Keratinocyte (primary cell): ENCODE measurements at regions not wholly inside any gene's neighbourhood (a gene's known extent, or its start where the extent isn't known, plus 50 kb on each side); places are given as distances from the start of the nearest gene placed in this dataset.

Experiments
- DNase-seq: peaks from one replicate; pipeline ENCODE4 v3.0.0-alpha.2; 2011; ENCODE audit warnings: low read depth, missing footprints, low spot score
- FAIRE-seq: peaks from 2 replicates; lab custom pipeline; 2011; peaks lifted over from hg19 to GRCh38; lab: Jason Lieb, UNC
- H2AFZ ChIP-seq: 2 replicates; pipeline ENCODE4 v1.6.0; 2012; ENCODE audit warnings: low read length, control low read depth, inconsistent platforms; ENCODE audit not compliant: control insufficient read depth
- H3K27ac ChIP-seq: 2 replicates; pipeline ENCODE4 v1.5.1; 2011; ENCODE audit warnings: low read length; ENCODE audit not compliant: control insufficient read depth, insufficient read depth
- H3K27me3 ChIP-seq: 3 replicates; pipeline ENCODE4 v1.6.0; 2011; ENCODE audit warnings: low read length; ENCODE audit not compliant: control insufficient read depth, insufficient read depth; ENCODE audit errors: extremely low read depth
- H3K36me3 ChIP-seq, 2 experiments: 2 replicates in 1 of 2; 3 replicates in 1 of 2; pipeline ENCODE4 v1.5.1; 2011; ENCODE audit warnings: low read length in 2 of 2, mild to moderate bottlenecking in 1 of 2; ENCODE audit not compliant: control insufficient read depth in 2 of 2, insufficient read depth in 2 of 2; ENCODE audit errors: extremely low read depth in 1 of 2
- H3K4me1 ChIP-seq: 3 replicates; pipeline ENCODE4 v1.5.1; 2011; ENCODE audit warnings: low read length; ENCODE audit not compliant: control insufficient read depth, insufficient read depth; ENCODE audit errors: extremely low read depth
- H3K4me2 ChIP-seq: 3 replicates; pipeline ENCODE4 v1.6.0; 2011; ENCODE audit warnings: low read depth, low read length; ENCODE audit not compliant: control insufficient read depth, insufficient read depth; ENCODE audit errors: extremely low read depth
- H3K4me3 ChIP-seq, 3 experiments: fragments of 200-600 bp in 1 of 3; sonication (generic) in 1 of 3; 2 replicates in 2 of 3; 3 replicates in 1 of 3; pipeline ENCODE4 v1.5.1; 2011 to 2016; ENCODE audit warnings: low read length in 3 of 3, mild to moderate bottlenecking in 3 of 3, control low read depth in 2 of 3, inconsistent platforms in 1 of 3, low read depth in 1 of 3, mixed read lengths in 1 of 3, mixed run types in 1 of 3, moderate library complexity in 1 of 3; ENCODE audit not compliant: control insufficient read depth in 2 of 3, insufficient read depth in 2 of 3; ENCODE audit errors: extremely low read depth in 1 of 3
- H3K79me2 ChIP-seq: 2 replicates; pipeline ENCODE4 v1.6.0; 2012; ENCODE audit warnings: low read length; ENCODE audit not compliant: control insufficient read depth, insufficient read depth
- H3K9ac ChIP-seq: 3 replicates; pipeline ENCODE4 v1.6.0; 2011; ENCODE audit warnings: low read length; ENCODE audit not compliant: control insufficient read depth, insufficient read depth; ENCODE audit errors: extremely low read depth
- H3K9me1 ChIP-seq: 3 replicates; pipeline ENCODE4 v1.6.0; 2011; ENCODE audit warnings: low read length; ENCODE audit not compliant: control insufficient read depth, insufficient read depth; ENCODE audit errors: extremely low read depth
- H3K9me3 ChIP-seq: 2 replicates; pipeline ENCODE4 v1.5.1; 2012; ENCODE audit warnings: low read depth, low read length; ENCODE audit not compliant: control insufficient read depth
- H4K20me1 ChIP-seq: 3 replicates; pipeline ENCODE4 v1.6.0; 2011; ENCODE audit warnings: low read length; ENCODE audit not compliant: control insufficient read depth, insufficient read depth; ENCODE audit errors: extremely low read depth
- CTCF ChIP-seq, 3 experiments: IDR thresholded peaks in 1 of 3; conservative IDR thresholded peaks in 1 of 3; optimal IDR thresholded peaks in 1 of 3; 2 replicates in 2 of 3; 3 replicates in 1 of 3; pipeline versions ENCODE3 to v1.5.1; 2011; ENCODE audit warnings: low read length in 3 of 3, mild to moderate bottlenecking in 3 of 3, moderate library complexity in 2 of 3, control low read depth in 1 of 3, inconsistent platforms in 1 of 3; ENCODE audit not compliant: insufficient read depth in 2 of 3; ENCODE audit errors: extremely low read depth in 1 of 3
- EZH2 ChIP-seq: IDR thresholded peaks from one replicate; pipeline ENCODE4 v1.6.1; 2012; ENCODE audit warnings: inconsistent platforms, mild to moderate bottlenecking, low read length, moderate library complexity
- dilution Hi-C: fragments of 300-500 bp; cut with MboI; formaldehyde crosslinking; loops from one replicate; pipeline ENCODE4 v1.7.0; 2020; ENCODE audit warnings: low sequenced_read_pairs; ENCODE audit not compliant: extremely low pct_ligation_motif_present

DNA sequence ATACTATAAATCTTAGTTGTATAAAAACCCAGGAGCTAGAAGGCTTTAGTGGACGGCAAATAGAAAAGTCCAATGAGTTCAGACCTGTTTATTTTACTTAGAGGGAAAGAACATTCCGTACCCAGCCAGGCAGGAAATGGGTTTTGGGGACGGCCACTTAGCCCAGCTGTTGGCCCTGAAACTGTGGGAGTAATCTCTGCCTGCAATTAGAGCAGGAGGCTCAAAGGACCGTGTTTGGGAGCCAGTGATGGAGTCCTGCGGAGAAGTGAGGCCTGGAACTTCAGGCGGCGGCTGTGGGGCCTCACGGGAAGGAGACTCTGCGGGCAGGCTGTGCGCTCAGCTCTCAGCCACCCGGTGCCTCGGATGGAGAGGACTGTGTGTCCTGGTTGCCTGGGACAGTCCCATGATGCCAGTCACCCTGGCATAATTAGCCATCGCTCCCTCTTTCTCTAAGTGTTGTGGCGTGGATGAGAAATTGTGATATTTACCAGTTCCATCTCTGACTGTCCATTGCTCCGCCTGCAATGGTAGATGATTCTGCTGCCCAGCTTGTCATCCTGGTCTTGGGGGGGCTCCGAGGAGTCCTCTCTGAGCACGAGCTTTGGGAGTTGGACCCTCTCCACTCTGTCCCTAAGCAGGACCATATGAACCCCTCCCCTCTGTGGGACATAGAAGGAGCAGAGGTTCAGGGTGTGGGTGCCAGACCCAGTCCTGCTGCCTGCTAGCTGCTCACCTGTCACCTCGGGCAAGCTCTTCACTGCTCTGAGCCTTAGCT lies 530.3 kb downstream of the TBC1D22A start:
- no peak for FAIRE-seq
- H3K9ac ChIP-seq: no peak overlapping the region
- no peaks in the 10 kb centered on the region for H4K20me1 ChIP-seq
- TF ChIP-seq CTCF (optimal IDR thresholded peaks at IDR 0.05 in 1 of 3, IDR thresholded peaks at IDR 0.05 in 1 of 3, conservative IDR thresholded peaks at IDR 0.05 in 1 of 3; ENCODE audit: extremely low read depth in 1 of 3, insufficient read depth in 2 of 3, low read length in 3 of 3) (no peak), EZH2 (no peak)
- H2AFZ ChIP-seq: no peak overlapping the region
- no peak overlapping the region for H3K4me2 ChIP-seq
- H3K9me3 ChIP-seq: peaks cover 11% of the 10 kb centered on the region
- H3K79me2 ChIP-seq: no peaks in the 10 kb centered on the region
- no peaks in the 10 kb centered on the region for H3K9me1 ChIP-seq
- no peaks in the 10 kb centered on the region for H3K4me1 ChIP-seq
- H3K27me3 ChIP-seq: no peaks in the 10 kb centered on the region
- no peaks in the 10 kb centered on the region for H3K36me3 ChIP-seq
- H3K4me3 ChIP-seq: no peak overlapping the region
- no peak overlapping the region for H3K27ac ChIP-seq
- dilution Hi-C loops: no loop called here
- no peak for DNase-seq

DNA sequence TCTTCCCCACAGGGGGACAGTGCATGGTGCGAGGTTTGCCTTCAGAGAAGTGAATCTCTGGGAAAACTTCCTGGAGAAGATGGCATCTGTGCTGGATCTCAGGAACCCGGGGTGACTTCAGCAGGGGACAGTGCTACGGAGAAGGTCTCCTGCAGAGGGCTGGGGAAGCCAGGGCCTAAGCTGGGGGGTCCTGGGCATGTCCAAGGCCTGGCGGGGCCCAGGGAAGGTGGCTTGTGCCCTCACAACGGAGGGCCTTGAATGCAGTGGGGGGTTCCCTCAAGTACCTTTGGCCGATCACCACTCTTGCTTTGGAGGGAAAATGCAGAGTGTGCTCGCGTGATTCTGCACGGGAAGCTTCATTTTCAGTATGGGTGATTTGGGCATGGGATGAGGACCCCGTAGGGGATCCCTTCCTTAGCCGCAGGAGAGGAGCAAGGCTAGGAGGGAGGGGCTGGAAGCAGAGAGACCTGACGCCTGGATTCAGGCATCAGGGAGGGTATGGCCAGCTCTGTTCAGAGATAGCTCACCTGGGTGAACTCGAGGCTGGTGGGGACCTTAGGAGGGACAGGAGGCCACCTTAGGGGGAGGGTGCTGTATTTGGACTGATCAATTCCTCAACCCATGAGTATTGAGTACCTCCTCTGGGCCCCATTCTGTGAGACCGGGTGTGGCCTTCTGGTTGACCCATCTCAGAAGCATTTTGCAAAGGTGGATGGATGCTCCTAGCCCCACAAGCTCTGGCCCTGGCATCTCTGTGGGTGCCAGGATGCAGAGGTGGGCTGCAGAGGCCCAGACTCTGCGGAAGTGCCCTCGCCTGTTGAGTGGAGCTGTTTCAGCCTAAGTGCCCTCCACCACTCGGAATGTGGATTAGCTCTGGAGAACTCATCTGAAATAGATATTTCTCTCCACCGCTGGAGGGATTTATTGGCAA lies 529.4 kb downstream of the TBC1D22A start:
- H3K4me2 ChIP-seq: no peak overlapping the region
- TF ChIP-seq EZH2 (no peak), CTCF (optimal IDR thresholded peaks at IDR 0.05 in 1 of 3, IDR thresholded peaks at IDR 0.05 in 1 of 3, conservative IDR thresholded peaks at IDR 0.05 in 1 of 3; ENCODE audit: extremely low read depth in 1 of 3, insufficient read depth in 2 of 3, low read length in 3 of 3) (no peak)
- H3K36me3 ChIP-seq: no peaks in the 10 kb centered on the region
- no peaks in the 10 kb centered on the region for H3K79me2 ChIP-seq
- no peaks in the 10 kb centered on the region for H3K4me1 ChIP-seq
- no peaks in the 10 kb centered on the region for H3K9me1 ChIP-seq
- H2AFZ ChIP-seq: no peak overlapping the region
- no peak overlapping the region for H3K4me3 ChIP-seq
- DNase-seq (no peak), FAIRE-seq (no peak)
- H4K20me1 ChIP-seq: no peaks in the 10 kb centered on the region
- no peaks in the 10 kb centered on the region for H3K27me3 ChIP-seq
- no peak overlapping the region for H3K9ac ChIP-seq
- dilution Hi-C loops: no loop called here
- H3K27ac ChIP-seq: no peak overlapping the region
- H3K9me3 ChIP-seq: peaks cover 9% of the 10 kb centered on the region
